Prostate gland (tissue), 2 donors: ENCODE measurements at regions not wholly inside any gene's neighbourhood (a gene's known extent, or its start where the extent isn't known, plus 50 kb on each side); places are given as distances from the start of the nearest gene placed in this dataset.

ENCODE experiments used
- POLR2AphosphoS5 ChIP-seq: sonication (generic); formaldehyde crosslinking; IDR thresholded peaks from one replicate; pipeline ENCODE4 v1.6.1; 2017; ENCODE audit warnings: antibody characterized with exemption
- TF ChIP-seq, protein P1 (sequence below), 4 experiments: fragments of 200-600 bp in 2 of 4; fragments of 450-650 bp in 2 of 4; sonication (generic) in 2 of 4; IDR thresholded peaks; 1 replicate in 3 of 4; 2 replicates in 1 of 4; pipeline ENCODE4 v1.5.1; 2016 to 2019; ENCODE audit warnings: antibody characterized with exemption in 4 of 4, mild to moderate bottlenecking in 2 of 4, moderate library complexity in 2 of 4

DNA sequence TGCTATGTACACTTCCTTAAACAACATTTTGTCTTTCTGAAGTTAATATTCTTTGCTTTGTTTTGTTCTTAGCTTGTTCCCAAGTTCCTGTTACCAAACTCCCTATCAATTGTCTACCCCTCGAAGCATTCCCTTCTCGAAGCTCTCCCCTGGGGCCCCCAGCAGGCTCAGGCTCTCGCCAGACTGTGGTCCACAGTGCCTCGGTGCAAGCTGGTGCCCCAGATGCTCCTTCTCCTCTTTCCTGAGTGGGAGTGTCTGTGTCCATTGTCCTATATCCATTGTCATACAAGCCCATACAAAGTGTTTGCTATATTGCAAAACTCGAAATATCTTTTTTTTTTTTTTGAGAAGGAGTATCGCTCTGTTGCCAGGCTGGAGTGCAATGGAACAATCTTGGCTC, 51.7 kb upstream of the RTL6 start:
- no peak for TF ChIP-seq POLR2AphosphoS5
- TF ChIP-seq, protein P1, sequence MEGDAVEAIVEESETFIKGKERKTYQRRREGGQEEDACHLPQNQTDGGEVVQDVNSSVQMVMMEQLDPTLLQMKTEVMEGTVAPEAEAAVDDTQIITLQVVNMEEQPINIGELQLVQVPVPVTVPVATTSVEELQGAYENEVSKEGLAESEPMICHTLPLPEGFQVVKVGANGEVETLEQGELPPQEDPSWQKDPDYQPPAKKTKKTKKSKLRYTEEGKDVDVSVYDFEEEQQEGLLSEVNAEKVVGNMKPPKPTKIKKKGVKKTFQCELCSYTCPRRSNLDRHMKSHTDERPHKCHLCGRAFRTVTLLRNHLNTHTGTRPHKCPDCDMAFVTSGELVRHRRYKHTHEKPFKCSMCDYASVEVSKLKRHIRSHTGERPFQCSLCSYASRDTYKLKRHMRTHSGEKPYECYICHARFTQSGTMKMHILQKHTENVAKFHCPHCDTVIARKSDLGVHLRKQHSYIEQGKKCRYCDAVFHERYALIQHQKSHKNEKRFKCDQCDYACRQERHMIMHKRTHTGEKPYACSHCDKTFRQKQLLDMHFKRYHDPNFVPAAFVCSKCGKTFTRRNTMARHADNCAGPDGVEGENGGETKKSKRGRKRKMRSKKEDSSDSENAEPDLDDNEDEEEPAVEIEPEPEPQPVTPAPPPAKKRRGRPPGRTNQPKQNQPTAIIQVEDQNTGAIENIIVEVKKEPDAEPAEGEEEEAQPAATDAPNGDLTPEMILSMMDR (IDR thresholded peaks at IDR 0.05), result no peak
